HCT116 (cell line): ENCODE measurements at regions not wholly inside any gene's neighbourhood (a gene's known extent, or its start where the extent isn't known, plus 50 kb on each side); places are given as distances from the start of the nearest gene placed in this dataset.

Source experiments
- ATF3 ChIP-seq: IDR thresholded peaks from 2 replicates; pipeline ENCODE4 v1.6.1; 2012
- CTCF ChIP-seq, 3 experiments: fragments of 200-600 bp in 1 of 3; sonication (generic) in 1 of 3; IDR thresholded peaks in 2 of 3; conservative IDR thresholded peaks in 1 of 3; 2 replicates each; pipeline ENCODE4 v1.5.1; 2012 to 2017; ENCODE audit warnings: low read depth in 2 of 3, low read length in 2 of 3, antibody characterized with exemption in 1 of 3, borderline replicate concordance in 1 of 3, control low read depth in 1 of 3, mild to moderate bottlenecking in 1 of 3, mixed read lengths in 1 of 3, mixed run types in 1 of 3, moderate library complexity in 1 of 3; ENCODE audit not compliant: insufficient read depth in 1 of 3
- ELF1 ChIP-seq: IDR thresholded peaks from 2 replicates; pipeline ENCODE4 v1.6.1; 2012; ENCODE audit warnings: low read depth, borderline replicate concordance
- JUND ChIP-seq: IDR thresholded peaks from 2 replicates; pipeline ENCODE4 v1.6.1; 2012
- MAX ChIP-seq: IDR thresholded peaks from 2 replicates; pipeline ENCODE4 v1.6.1; 2012
- POLR2A ChIP-seq: IDR thresholded peaks from 2 replicates; pipeline ENCODE4 v1.7.0; 2011; ENCODE audit warnings: borderline replicate concordance; ENCODE audit not compliant: insufficient read depth, insufficient read length; ENCODE audit errors: extremely low read depth
- POLR2AphosphoS5 ChIP-seq: IDR thresholded peaks from 2 replicates; pipeline ENCODE4 v1.6.1; 2011; ENCODE audit warnings: mild to moderate bottlenecking, low read depth, low read length, moderate library complexity
- RAD21 ChIP-seq: IDR thresholded peaks from 2 replicates; pipeline ENCODE4 v1.6.1; 2012; ENCODE audit warnings: low read depth, mild to moderate bottlenecking
- REST ChIP-seq: IDR thresholded peaks from 2 replicates; pipeline ENCODE4 v1.6.1; 2012; ENCODE audit warnings: low read depth
- TCF7L2 ChIP-seq: IDR thresholded peaks from 2 replicates; pipeline ENCODE4 v1.7.0; 2011; ENCODE audit warnings: borderline replicate concordance, inconsistent platforms; ENCODE audit not compliant: insufficient read depth, insufficient read length; ENCODE audit errors: extremely low read depth
- YY1 ChIP-seq: IDR thresholded peaks from 2 replicates; pipeline ENCODE4 v1.6.1; 2011; ENCODE audit warnings: low read length, low read depth, moderate library complexity, mild to moderate bottlenecking; ENCODE audit not compliant: insufficient replicate concordance; ENCODE audit errors: extremely low read depth
- ZNF274 ChIP-seq: fragments of 200-500 bp; sonication (Bioruptor generic); IDR thresholded peaks from 2 replicates; pipeline ENCODE4 v1.6.1; 2014; ENCODE audit warnings: mild to moderate bottlenecking, low read depth, low read length, inconsistent platforms

GRCh38 chr11:42819126-42819525 is 492.7 kb upstream of the API5 start:
- TF ChIP-seq ELF1 (no peak), CTCF (IDR thresholded peaks at IDR 0.05 in 2 of 3, conservative IDR thresholded peaks at IDR 0.05 in 1 of 3; ENCODE audit: borderline replicate concordance in 1 of 3, insufficient read depth in 1 of 3, low read depth in 2 of 3, low read length in 2 of 3) (no peak), POLR2A (no peak), RAD21 (no peak), ATF3 (no peak), POLR2AphosphoS5 (no peak), YY1 (no peak), ZNF274 (no peak), REST (no peak), MAX (no peak), JUND (no peak), TCF7L2 (no peak)
